Activated CD4-positive, alpha-beta T cell treated with anti-CD3 and anti-CD28 coated beads for 4 hours (primary cell): ENCODE measurements at regions not wholly inside any gene's neighbourhood (a gene's known extent, or its start where the extent isn't known, plus 50 kb on each side); places are given as distances from the start of the nearest gene placed in this dataset.
A peak's percentile ranks its signal among the peaks of the same experiment; 100 is the strongest.

ENCODE experiments used
- DNase-seq, 2 donors: peaks; one replicate each; pipeline ENCODE4 v3.0.0-alpha.2; 2020

DNA sequence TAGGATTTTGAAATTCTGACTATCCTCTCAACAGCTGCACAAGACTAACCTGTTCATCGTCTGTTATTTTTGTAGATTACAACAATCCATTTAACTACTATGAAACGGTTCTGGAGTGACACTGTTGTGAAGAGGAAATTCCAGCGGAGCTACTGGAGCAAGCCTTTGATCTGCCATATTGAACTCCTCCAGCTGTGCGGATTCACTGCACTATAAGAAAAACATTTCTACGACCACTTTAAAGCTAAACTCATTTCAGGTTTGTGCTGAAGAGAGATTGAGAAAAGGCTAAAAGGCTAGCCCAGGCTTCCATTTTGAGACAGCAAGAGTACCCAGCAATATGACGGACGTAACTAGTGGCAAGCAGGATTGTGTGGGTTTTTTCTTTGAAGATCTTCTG is 104.9 kb upstream of the ANKH start:
- DNase-seq, result no peak

DNA sequence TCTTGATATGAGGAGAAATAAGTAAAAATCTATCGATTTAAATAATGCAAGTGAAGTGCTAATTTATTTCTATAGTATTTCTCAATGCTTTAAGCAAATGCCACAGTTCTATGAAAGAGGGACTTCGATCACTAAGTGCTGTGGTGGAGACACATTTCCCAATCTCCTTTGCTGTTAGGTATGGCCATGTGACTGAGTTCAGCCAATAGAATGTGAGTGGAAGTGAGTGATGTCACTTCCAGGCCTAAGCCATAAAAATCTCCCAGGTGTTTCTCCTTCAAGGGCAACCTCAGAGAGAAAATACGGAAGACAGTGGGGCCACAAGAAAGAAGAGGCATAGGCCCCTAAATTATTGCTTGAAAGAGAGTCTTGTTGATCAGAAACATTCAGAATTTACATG is 100.3 kb upstream of the ANKH start:
- DNase-seq, result no peak

DNA sequence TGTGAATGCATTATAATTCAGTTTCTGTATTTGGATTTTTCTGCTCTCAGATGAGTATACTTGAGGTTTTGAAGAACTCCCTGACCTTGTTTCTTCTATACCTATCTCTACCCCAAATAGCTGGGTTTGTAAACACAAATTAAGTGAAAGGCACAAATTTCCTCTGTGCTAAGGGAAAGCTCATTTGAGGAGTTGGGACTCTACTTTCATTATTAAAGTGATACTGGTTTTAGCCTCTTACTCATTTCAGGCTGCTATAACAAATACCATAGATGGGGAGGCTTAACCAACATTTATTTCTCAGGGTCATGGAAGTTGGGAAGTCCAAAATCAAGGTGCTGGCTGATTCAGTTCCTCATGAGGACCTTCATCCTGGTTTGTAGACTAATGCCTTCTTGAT is 97.2 kb upstream of the ANKH start:
- DNase-seq, result no peak

DNA sequence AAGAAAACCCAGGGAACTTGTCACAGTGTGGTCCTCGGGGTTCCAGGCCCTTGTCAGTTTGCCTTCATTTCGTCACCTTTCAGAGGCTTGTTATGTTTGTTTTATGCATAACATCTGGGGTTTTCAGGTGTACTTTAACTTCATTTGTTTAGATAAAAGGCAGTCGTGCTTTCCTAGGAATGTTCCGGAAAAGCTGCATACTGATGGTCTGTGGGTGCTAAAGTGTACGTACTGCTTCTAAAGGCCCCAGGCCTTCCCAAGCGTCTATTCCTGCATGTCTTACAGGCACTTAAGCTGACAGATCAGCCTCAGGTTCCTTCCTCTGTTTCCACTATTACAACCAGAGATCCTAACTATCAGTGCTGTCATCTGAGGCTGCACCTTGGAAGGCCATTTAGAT is 95.6 kb upstream of the ANKH start:
- no peak for DNase-seq

DNA sequence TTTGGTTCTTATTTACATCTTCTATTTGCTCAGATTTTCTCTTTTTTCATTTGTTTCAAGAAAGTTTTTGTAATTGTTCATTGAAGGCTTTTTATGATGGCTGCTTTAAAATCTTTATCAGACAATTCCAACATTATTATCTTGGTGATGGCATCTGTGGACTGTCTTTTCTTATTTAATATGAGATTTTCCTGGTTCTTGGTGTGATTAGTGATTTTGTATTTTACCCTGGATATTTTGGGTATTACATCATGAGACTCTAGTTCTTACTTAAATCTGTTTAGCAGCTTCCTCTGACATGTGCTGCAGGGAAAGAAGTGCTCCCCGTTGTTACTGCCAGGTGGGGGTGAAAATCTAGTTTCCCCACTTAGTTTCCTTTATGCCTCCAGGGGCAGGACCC is 94.2 kb upstream of the ANKH start:
- no peak for DNase-seq

DNA sequence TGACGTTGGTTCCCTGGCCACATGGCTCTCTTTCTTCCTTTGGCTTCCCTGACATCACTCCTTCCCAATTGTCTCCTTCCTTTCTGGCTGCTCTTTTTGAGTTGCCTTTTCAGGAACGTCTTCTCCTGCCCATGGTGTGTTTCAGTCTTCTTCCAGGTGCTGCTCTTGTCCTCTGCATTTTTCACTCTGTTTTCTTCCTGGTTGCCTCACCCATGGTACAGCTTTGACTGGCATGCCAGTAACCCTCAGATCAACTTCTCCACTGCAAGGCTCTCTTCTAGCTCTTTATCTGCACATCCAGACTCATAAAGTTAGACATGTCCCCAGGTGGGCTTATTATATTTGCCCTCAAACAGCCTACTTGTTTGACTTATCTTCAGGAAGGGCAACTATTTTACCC is 91.0 kb upstream of the ANKH start:
- DNase-seq, result no peak

DNA sequence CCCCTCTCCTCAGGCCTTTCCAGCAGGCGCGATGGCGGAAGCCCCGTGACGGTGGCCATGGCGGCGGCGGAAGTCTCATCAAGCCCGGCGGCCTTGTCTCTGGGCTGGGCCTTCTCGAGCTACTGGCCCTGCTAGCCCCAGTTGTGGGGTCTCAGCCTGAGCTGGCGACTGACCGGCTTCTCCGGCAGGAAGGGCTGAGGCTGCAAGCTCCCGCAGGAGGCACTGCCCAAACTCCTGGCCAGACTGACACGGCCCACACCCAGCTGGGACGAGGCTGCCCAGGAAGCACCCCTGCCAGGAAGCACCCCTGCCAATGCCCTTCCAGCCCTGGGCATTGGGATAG is 88.5 kb upstream of the ANKH start:
- DNase-seq, result no peak

DNA sequence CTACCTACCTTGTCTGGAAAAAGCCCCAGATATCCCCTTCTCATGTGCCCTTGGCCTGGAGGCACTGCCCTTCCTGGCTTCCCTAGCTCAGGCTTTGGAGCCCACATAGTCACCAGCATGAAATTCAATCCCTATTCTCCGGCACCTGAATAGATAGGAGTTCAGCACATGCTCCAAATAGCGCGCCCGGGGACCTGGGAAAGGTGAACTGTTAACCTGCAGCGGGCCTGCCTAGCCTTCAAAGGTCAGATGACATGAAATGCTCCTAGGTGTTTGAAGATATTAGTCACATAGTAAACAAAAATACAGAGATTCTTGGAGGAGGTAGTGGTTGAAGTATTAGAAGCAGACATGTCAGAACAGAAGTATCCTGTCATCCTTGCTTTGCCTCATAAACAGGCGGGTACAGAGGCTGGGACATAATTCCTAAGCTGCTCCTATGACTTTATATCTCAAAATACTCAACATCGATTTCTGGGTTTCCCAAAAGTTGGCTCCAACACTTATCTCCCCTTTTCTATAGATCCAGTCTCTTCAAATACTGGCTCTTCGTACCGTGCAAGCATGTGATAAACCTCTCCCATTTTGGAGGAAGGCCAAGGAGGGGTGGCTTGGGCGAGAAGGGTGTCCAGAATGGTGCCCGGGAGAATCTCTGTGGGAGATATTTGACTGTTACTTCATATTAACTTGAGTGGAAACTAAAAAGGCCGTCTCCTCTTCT is 88.0 kb upstream of the ANKH start:
- DNase-seq, result no peak

DNA sequence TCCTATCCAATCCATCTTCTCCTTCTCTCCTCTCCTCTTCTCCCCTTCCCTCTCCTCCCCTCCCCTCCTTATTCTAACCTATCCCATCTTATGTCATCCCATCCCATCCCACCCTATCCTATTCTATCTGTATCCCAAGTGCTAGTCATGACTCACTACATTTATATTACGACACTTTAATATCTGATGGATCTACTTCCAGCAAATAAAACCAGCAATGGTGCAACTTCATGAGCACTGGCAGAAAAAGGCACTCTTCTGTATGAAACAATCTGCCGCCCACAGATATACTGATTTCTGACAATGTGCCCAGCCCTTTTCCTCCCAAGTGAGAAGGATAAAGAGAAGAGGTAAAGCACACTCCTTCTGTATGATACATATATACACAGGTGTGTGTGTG is 86.6 kb upstream of the ANKH start:
- DNase-seq, result no peak

DNA sequence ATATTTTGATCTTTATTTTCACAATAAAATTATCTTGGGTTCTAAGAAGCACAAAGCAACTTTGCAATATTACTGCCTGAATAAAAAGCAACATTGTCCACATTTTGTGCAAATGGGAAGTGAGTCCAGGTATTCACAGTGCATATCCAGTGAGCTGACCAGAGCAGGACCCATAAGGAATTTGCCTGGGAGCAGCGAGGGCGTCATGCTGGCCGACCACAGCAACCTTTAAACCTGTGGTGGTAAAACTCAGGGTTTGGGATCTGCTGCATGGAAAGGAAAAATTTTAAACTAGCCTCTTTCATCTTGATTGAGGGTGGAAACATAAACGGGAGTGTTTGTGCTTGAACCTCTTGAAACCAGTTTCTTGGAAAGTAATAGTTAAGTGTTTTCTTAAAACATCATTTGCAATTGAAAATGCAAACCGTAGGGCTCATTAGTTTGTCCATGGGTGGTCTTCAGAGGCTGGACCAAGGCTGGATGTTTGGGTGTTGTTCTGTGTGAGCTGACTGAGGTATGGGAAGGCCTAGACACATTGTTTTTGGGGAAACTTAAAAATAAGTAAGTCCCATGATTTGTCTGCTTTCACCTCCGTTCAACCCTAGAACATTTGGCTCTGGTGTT is 85.0 kb upstream of the ANKH start:
- no peak for DNase-seq

DNA sequence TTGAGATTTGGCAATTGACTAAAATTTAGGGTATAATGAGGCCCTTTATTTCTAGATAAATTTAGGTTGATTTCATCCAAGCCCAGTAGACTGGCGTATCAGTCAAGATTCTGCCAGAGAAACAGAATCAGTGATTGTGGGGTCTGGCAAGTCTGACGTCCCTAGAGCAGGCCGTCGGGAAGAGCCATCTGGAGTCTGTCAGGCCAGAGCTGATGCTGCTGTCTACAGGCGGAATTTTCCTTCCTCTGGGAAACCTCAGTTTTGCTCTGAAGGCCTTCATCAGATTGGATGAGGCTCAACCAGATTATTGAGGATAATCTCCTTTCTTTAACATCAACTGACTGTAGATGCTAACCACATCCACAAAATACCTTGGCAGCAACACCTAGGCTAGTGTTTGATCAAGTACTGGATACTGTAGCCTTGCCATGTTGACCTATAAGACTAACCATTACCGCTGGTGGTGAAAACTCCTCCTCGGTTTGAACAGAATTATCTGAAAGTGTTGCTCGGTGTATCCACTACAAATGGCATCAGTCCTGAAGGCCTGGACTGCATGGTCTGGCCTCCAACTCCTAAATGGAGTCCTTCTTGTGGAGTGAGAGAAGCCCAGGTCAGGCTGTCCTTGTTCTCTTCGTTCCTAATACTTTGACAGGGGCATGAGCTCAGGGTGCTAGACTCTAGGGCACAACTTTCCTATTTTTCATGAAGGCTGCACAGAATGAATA is 83.2 kb upstream of the ANKH start:
- DNase-seq, result no peak

DNA sequence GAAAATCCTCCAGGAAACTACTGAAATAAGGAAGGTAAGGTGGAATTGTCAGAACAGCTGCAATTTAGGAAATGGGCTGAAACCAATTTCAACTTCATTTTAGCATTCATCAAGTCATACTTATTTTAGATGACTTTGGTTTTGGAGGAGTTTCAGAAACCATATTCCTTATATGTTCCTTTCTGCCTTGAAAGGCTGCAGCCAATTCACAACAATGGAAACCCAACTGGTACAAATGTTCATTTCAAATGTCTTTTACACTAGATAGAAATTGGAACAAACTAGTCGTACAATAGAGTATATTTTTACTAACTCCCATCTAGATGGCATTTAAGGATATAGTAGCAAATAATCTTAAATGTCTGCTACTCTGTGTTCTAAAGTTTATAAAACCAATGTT is 82.6 kb upstream of the ANKH start:
- no peak for DNase-seq

DNA sequence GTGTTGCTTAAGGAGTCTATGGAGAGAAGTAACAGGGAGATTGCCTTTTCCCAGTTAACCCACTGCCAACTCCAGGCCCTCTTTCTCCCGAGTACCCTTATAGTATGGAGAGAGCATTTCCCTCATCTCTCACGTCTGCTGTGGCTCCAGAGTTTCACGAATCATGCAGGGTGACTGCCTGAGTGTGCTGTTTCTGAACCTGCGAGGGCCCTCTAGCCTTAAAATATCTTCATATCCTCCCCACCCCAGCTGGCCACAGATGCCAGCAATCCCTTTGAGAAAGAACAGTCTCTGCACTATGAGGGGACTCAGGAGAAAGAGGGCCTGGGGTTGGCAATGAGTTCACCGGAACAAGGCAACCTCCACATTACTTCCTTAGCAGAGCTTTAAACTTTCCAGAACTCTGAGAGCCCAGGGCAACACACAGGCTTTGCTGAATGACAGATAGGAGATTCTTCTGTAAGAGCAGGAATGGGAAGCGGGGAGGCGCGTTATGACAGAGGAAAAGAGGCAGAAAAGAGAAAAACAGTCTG is 81.6 kb upstream of the ANKH start:
- no peak for DNase-seq

DNA sequence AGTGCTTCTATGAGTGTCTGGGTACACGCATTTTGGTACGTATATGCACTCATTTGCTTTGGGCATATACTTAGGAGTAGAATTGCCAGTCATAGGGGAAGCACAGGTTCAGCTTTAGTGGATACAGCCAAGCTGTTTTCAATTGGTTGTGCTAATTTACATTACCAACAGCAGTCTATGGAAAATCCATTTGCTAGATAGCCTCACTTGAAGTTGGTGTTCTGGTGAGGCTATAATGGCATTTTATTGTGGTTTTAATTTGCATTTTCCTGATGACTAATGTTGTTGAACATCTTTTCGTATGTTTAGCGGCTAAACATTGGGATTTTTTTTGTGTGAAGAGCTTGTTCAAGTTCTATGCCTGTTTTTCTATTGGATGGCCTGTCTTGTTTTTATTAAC is 76.8 kb upstream of the ANKH start:
- no peak for DNase-seq

DNA sequence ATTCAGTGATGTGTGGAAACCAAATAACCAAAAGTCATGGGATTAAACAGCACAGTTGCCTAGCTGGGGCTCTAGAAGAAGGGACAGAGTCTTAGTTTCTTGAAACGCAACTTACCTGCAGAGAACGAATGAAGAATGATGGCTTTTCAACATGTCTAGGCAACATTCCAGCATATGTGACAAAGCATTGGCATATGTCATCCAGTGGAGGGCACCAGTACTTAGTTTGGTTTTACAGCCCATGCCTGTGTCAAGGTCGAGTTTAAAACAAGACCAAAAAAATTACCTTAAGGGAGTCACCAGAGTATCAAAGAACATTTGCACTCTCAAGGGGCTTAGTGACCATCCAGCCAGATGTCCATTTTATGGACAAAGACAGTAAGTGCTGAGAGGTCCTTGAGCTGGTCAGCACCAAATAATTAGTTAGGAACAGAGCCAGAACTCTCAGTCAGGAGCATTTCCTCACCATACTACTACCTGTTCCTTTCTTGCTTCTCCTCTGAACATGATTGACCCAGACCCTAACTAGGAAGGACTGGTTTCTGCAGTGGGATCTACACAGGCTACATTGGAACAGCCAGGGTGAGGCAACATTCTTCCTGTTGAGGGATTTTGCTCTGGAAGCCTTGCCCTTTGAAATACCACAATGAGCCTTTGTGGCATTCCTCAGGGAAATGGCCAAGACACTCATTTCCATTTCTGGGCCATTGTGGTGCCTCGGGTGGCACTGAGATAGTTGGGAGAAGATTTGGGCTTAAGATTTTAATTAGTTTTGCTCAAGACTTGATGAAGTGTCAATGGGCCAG is 75.4 kb upstream of the ANKH start:
- DNase-seq, result peak; percentile 39 to 51

DNA sequence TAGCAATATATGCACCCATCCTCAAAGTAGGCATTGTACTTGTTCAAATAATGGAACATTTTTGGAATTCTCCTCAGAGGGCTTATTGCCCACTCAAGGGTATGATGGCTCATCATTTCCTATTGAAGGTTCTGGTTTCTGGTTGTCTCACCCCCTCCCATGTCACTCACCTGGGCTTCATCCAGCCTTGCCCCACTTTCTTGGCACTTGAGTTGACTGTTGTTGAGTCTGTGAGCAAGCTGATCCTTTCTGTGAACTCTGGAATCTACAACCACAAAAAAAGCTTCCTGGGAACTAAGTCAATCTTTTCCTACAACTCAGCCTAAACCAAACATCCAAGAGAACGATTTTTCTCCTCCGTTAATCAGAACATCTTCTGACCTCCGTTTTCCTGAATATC is 73.9 kb upstream of the ANKH start:
- no peak for DNase-seq

DNA sequence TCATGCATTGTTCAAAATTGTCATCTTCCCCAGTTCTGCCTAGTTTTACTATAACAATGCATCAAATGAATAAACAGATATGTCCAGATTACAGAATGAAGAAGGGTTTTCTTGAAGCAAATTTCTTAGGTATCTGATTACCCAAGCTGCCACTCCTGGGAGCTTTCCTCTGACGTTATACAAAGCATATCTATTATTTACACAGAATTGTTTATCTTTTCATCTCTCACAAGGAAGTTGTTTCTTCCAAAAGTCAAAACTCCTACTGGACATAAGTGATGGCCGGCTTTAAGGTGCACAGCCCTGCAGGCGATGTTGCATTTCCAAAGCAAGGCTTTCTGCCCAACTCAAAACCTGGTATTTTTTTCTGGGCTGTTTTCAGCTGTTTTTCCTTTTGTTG is 73.4 kb upstream of the ANKH start:
- DNase-seq, result no peak

DNA sequence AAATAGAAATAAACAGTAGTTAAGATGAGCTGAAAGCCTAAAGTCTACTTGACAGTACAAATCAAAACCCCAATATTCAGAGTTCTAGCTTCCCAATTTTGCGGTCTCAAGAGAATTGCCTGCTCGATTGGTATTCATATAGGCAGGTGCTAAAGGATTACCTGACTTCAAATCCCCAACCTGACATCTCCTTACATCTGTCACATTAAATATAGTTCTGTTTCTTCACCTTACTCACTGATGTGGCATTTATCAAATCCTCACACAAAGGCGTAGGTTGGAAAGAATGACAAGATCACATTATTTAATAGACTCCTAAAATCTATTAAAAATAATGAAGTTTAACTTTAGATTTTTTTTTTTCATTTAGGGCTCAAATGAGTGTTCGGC is 72.8 kb upstream of the ANKH start:
- DNase-seq, result no peak

DNA sequence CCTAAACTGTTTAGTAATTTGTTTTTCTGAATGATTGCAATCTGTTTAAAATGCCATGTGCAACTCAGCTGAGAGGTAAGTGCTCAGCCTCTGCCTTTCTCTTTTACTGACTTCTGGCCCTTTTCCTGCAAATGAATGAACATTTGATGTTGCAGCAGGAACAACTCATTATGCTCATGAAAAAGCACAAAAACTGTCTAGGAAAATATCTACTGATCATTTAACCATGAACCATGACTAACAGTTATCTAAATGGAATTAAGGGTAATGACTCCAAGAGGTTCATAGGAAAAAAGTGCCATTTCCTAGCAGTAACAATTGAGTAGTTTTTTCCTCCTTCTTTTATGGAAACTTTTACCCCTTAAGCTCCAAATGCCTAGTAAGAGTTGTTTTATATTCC is 70.6 kb upstream of the ANKH start:
- DNase-seq, result no peak

DNA sequence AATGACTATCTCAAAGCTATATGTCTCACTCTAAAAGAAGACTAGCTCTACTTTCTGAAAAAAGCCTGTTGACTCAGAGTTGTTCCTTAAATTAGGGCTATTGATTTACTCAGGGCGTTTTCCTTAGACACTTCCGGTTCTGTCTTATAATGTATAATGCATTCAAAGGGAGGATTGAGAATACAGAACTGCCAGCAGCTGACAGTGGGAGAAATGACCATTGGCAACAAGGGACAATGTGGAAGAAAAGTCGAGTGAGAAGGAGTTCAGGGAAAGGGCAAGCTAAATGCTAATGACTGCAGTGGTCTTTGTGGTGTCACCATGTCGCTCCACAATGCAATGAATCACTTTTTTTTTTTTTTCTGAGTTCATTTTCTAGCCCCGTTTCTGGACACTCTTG is 65.7 kb upstream of the ANKH start:
- DNase-seq, result no peak

DNA sequence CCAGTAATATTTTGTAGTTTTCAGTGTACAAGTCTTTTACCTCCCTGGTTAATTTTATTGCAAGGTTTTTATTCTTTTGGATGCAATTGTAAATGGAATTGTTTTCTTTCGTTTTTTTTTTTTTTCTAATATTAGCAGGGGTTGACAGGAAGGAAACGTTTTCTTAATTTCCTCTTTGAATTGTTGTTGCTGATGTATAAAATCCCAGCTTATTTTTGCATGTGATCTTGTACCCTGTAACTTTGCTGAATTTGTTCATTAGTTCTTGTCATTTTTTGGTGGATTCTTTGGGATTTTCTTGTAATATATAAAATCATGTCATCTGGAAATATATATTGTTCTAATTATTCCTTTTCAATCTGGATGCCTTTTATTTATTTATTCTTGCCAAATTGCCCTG is 65.0 kb upstream of the ANKH start:
- no peak for DNase-seq

DNA sequence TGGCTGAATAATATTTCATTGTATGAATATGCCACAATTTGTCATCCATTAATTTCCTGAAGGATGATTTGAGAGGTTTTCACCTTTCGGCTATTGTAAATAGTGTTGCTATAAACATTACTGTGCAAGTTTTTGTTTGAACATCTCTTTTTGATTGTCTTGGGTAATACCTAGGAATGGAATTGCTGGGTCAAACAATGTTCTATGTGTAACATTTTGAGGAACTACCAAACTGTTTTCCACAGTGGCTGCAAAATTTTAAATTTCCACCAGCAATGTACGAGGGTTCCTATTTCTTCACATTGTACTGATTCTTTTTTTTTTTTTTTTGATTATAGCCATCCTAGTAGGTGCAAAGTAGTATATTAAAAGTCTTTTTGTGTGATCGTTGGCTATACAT is 63.8 kb upstream of the ANKH start:
- no peak for DNase-seq

DNA sequence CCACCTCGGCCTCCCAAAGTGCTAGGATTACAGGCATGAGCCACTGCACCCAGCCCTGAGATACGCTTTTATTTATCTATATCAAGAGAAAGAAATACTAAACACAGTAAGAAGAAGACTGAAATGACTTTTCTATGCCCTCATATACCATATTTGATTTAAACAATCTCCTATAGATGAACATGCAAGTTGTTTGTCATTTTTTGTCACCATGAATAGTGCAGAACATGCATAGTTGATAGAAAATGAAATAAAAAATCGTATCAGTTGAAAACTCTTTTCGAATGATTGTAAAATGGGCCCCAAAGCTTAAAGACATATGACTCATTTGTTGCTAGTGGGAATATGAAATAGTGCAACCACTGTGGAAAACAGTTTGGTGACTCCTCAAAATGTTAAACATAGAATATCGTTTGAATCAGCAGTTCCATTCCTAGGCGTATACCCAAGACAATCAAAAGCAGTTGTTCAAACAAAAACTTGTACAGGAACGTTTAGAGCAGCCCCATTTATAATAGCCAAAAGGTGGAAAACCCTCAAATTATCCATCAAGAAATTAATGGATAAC is 61.4 kb upstream of the ANKH start:
- DNase-seq, result no peak
